Mesodermal cell (in vitro differentiated cells): ENCODE measurements at regions not wholly inside any gene's neighbourhood (a gene's known extent, or its start where the extent isn't known, plus 50 kb on each side); places are given as distances from the start of the nearest gene placed in this dataset.

Experiments used
- H3K27ac ChIP-seq: 2 replicates; pipeline ENCODE4 v1.7.0; 2013; ENCODE audit warnings: mild to moderate bottlenecking, low read depth, low read length, moderate library complexity; ENCODE audit not compliant: severe bottlenecking
- H3K36me3 ChIP-seq: 2 replicates; pipeline ENCODE4 v1.7.1; 2013; ENCODE audit warnings: mild to moderate bottlenecking, low read length, moderate library complexity; ENCODE audit not compliant: control insufficient read depth, insufficient read depth
- H3K4me1 ChIP-seq: one replicate; pipeline ENCODE4 v1.7.1; 2013; ENCODE audit warnings: mild to moderate bottlenecking, low read length; ENCODE audit not compliant: insufficient read depth, control insufficient read depth, poor library complexity, severe bottlenecking
- H3K4me3 ChIP-seq: 2 replicates; pipeline ENCODE4 v1.7.0; 2013; ENCODE audit warnings: low read length, control low read depth, mild to moderate bottlenecking; ENCODE audit not compliant: insufficient read depth, poor library complexity, severe bottlenecking; ENCODE audit errors: extremely low read depth
- H3K9me3 ChIP-seq: 2 replicates; pipeline ENCODE4 v1.7.1; 2013; ENCODE audit warnings: mild to moderate bottlenecking, low read length, moderate library complexity; ENCODE audit not compliant: control insufficient read depth
- WGBS, 2 experiments: methylation state at CpG; one replicate each; pipeline ENCODE4 v1.1.5; 2013; ENCODE audit warnings: missing lambda C conversion rate in 2 of 2; ENCODE audit not compliant: insufficient coverage in 2 of 2; 5-methylcytosine and 5-hydroxymethylcytosine counted together

DNA sequence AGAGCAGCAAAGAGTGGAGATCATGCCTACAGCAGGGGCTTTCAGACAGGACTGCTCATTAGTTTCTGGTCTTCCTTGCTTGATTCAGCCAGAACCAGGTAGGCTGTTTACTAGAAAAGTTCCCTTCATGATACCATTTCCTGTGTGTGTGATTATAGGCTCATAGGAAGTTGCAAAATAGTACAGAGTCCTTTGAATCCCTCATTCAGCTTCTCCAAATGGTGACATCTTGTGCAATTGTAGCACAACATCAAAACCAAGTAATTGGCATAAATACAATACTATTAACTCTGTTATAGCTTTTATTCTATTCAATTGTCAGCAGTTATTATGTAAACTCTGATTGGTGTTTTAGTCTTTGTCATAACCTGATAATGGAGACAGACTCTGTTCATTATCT is 347.3 kb upstream of the CDH4 start:
- Histone ChIP-seq H3K27ac (no peak overlapping the region), H3K9me3 (no peaks in the 10 kb centered on the region), H3K4me3 (no peak overlapping the region), H3K4me1 (no peaks in the 10 kb centered on the region), H3K36me3 (no peaks in the 10 kb centered on the region)

DNA sequence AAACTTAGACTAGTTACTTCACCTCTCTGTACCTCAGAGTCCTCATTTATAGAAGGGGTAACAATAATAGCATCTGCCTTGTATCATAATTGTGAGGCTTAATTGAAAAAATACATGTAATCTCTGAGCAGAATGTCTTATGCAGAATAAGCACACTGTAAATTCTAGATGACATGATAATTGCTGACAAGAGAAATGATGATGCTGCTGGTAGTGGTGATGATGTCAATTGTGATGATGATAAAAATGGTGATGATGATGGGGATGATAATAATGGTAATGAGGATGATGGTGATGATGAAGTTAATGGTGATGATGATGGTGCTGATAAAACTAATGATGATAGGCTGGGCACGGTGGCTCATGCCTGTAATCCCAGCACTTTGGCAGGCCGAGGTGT is 346.1 kb upstream of the CDH4 start:
- H3K27ac ChIP-seq: no peak overlapping the region
- no peaks in the 10 kb centered on the region for H3K4me1 ChIP-seq
- H3K36me3 ChIP-seq: no peaks in the 10 kb centered on the region
- no peak overlapping the region for H3K4me3 ChIP-seq
- H3K9me3 ChIP-seq: no peaks in the 10 kb centered on the region
- WGBS, 2 experiments: 77 to 100% methylated on average over 2 of the region's 2 CpGs

DNA sequence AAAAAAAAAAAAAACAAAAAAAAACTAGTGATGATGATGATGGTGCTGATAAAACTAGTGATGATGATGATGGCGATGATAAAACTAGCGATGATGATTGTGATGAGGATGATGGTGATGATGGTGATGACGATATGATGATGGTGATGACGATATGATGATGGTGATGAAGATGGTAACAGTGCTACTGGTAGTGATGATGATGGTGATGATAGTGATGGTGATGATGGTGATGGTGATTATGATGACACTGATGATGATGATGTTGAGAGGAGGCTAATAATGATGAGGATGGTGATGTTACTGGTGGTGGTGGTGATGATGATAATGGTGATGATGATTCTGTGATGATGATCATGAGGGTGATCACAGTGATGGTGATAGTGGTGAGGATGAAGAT is 345.5 kb upstream of the CDH4 start:
- Histone ChIP-seq H3K36me3 (no peaks in the 10 kb centered on the region), H3K4me1 (no peaks in the 10 kb centered on the region), H3K9me3 (no peaks in the 10 kb centered on the region), H3K27ac (no peak overlapping the region), H3K4me3 (no peak overlapping the region)
- WGBS, 2 experiments: 80% methylated on average over 4 of the region's 4 CpGs

DNA sequence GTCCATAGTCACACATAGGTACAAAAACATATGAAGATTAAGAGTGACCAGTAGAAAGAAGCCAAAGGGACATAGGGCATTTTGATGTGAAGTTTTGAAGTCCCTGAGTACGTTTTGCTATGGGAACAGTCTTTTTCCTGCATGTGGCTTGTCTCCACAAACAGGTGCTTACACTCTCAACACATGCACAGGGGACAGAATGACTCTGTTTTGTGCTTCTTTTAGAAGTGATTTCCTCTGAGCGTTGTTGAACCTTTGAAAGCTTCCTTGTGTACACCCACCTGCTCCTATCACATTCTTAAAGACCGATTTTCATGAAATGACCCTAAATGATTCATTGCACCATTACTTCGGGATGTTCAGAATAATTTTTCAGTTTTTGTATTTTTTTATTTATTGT is 338.8 kb upstream of the CDH4 start:
- H3K27ac ChIP-seq: no peak overlapping the region
- WGBS, 2 experiments: 80 to 86% methylated on average over 1 of the region's 4 CpGs
- H3K9me3 ChIP-seq: no peaks in the 10 kb centered on the region
- H3K4me1 ChIP-seq: no peaks in the 10 kb centered on the region
- H3K4me3 ChIP-seq: no peak overlapping the region
- H3K36me3 ChIP-seq: no peaks in the 10 kb centered on the region

DNA sequence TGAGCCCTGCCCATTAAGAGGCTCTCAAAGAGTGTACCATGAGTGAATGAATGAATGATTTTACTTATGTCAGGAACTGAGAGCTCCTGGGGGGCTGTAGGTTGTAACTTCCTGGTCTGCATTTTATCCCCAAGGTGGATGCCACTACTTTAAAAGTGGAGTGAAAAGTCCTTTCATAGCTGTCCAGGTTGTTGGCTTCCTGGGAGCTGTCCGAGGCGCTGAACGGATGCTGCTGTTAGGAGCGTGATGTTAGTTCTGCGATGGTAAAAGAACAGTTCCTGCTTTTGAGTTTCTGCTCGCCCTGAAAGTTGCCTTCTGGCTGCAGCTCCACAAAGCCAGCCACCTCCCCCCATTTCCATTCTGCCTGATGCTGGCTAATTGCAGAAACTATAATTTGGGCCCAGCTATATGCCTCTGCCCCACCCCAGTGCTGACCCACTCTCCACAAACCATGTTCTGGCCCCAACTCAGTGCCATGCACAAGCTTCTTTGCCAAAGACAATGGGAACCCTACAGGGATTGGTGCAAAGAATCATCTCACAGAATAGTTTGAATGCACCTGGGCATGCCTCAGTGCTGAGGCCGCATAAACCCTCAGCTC is 330.9 kb upstream of the CDH4 start:
- no peaks in the 10 kb centered on the region for H3K36me3 ChIP-seq
- H3K27ac ChIP-seq: no peak overlapping the region
- H3K4me3 ChIP-seq: no peak overlapping the region
- no peaks in the 10 kb centered on the region for H3K4me1 ChIP-seq
- H3K9me3 ChIP-seq: no peaks in the 10 kb centered on the region
- 68 to 69% methylated on average over 6 to 7 of the region's 7 CpGs for WGBS, 2 experiments

DNA sequence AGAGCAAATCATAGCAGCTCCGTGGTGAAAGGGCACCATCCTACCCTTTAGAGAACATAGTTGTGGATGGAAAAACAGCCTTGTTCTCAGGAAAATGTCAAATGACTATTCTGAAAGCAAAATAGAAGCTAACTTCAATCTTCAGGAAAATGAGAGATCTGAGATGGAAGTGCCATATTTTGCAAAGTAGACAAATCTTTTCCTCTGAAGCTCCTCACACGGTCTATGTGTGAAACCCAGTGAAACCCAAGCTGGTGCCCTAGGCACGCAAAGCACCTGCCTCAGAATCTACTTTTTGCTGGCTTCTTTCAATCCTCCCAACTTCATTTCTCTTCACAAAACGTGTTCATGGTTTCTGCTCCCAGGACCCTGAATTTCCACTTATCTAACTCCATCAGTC is 325.2 kb upstream of the CDH4 start:
- H3K9me3 ChIP-seq: no peaks in the 10 kb centered on the region
- H3K4me3 ChIP-seq: no peak overlapping the region
- H3K27ac ChIP-seq: no peak overlapping the region
- 88 to 89% methylated on average over 2 to 3 of the region's 4 CpGs for WGBS, 2 experiments
- H3K4me1 ChIP-seq: no peaks in the 10 kb centered on the region
- H3K36me3 ChIP-seq: no peaks in the 10 kb centered on the region

DNA sequence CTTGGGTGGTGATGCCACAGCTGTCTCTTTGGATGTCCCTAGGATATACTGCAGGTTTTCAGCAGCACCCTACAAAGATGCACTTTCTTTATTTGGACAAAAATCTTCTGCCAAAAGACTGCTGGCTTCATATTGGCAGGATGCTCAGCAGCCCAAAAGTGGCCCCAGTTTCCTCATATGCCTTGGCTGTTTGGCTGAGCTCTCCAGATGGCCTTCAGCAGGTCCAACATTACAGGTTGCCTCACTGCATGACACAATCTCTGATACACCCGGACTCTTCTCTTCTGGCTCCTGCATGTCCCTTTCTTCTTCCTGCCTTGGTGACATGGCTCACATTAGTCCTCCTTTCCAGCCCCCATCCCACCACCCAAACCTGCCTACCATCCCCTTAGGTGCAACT is 323.7 kb upstream of the CDH4 start:
- no peaks in the 10 kb centered on the region for H3K4me1 ChIP-seq
- H3K9me3 ChIP-seq: no peaks in the 10 kb centered on the region
- no peaks in the 10 kb centered on the region for H3K36me3 ChIP-seq
- 80 to 82% methylated on average over 1 of the region's 1 CpG for WGBS, 2 experiments
- H3K4me3 ChIP-seq: no peak overlapping the region
- H3K27ac ChIP-seq: no peak overlapping the region

DNA sequence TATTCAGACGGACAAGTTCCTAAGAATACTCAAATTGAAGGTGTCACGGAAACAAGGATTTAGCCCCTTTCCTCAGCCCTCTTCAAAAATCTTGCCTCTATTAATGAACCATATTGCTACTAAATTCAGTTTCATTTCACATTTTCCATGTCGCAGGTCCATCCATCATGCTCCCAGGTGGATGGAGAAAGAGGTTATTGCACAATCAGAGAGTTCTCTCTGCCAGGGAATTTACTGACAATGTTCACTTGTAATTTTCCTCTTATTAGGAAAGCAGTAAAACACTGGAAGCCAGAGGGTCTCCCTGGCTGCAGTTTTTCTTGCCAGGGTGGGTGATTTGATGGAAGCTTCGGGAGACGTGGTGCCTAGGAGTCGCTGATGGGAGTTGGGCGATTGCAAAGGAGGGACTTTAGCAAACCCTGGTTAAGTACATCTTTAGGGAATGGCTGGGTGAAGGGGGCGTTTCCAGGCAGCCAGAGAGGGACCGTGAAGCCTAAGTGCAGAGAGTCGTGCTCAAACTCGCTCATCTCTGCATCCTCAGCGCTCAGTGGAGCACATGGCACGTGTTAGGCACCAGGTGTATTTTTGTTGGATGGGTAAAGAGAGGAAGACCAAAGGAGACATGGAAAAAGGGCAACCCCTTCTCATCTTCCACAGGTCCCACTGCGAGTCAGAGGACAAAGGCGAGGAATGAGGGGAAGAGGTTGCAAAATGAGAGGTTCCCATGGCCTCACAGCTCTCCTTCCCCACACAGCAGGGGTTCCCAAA is 321.9 kb upstream of the CDH4 start:
- no peaks in the 10 kb centered on the region for H3K4me1 ChIP-seq
- WGBS, 2 experiments: 80 to 87% methylated on average over 7 to 12 of the region's 15 CpGs
- no peak overlapping the region for H3K4me3 ChIP-seq
- no peaks in the 10 kb centered on the region for H3K9me3 ChIP-seq
- H3K36me3 ChIP-seq: no peaks in the 10 kb centered on the region
- no peak overlapping the region for H3K27ac ChIP-seq

DNA sequence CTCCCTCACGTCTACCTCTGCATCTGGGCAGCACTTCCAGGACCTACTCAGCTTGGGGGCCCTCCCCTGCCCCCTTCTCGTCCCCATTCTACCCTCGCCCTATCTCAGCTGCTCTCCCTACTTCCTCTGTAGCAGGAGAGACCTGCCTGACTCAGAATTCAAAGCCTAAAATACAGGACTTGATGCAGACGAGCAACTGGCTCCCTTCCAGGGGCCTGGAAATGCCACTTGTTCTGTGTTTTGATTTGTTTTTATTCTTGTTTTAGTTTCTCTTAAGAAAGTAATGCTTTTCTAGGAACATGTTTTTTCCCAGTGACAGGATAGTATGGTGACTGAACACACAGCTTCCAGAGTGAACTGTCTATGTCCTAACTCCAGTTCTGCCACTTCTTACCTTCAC is 320.4 kb upstream of the CDH4 start:
- H3K27ac ChIP-seq: no peak overlapping the region
- H3K9me3 ChIP-seq: no peaks in the 10 kb centered on the region
- H3K4me1 ChIP-seq: no peaks in the 10 kb centered on the region
- no peaks in the 10 kb centered on the region for H3K36me3 ChIP-seq
- 64 to 83% methylated on average over 2 of the region's 4 CpGs for WGBS, 2 experiments
- H3K4me3 ChIP-seq: no peak overlapping the region

DNA sequence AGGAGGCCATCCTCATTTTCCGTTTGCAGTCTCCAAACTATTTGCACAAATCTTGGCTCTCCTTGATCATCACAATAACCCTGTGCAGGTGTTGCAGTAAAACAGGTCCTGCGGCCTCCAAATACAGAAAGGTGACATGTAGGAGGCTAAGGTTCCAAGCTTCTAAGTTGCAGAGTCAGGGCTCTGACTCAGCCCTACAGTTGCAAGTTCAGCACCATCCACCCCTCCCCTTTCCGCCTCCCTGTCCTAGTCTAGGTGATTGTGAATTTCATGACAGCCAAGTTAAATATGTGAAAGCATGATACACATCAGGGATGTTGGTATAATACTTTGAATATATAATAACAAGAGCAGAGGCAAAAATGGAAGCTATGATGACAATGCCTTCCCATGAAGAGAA is 317.3 kb upstream of the CDH4 start:
- Histone ChIP-seq H3K9me3 (no peaks in the 10 kb centered on the region), H3K4me1 (no peaks in the 10 kb centered on the region), H3K36me3 (no peaks in the 10 kb centered on the region), H3K4me3 (no peak overlapping the region), H3K27ac (no peak overlapping the region)
- 79 to 85% methylated on average over 2 of the region's 3 CpGs for WGBS, 2 experiments

DNA sequence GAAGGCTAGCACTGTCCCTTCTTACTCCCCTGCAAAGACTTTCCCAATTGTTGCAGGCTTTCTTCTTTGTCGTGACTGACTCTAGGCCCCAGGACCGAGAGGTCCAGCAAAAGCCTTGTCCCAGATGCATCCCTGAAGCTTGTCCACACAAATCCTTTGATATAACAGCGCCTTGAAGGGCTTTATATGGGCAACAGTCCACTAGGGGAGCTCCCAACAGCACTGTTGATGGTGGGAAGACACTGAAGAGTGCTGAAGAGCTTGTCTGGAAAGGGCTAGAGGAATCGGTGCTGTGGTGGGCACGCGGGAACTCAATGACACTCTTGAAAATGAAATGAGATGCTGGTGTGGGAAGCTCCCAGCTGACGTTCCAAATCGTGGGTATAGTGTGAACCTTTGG is 316.1 kb upstream of the CDH4 start:
- Histone ChIP-seq H3K27ac (no peak overlapping the region), H3K4me1 (no peaks in the 10 kb centered on the region), H3K4me3 (no peak overlapping the region), H3K36me3 (no peaks in the 10 kb centered on the region), H3K9me3 (no peaks in the 10 kb centered on the region)
- WGBS, 2 experiments: 75 to 79% methylated on average over 3 to 4 of the region's 8 CpGs
